ENCODE measurements at regions not wholly inside any gene's neighbourhood (a gene's known extent, or its start where the extent isn't known, plus 50 kb on each side); places are given as distances from the start of the nearest gene placed in this dataset.
A peak's percentile ranks its signal among the peaks of the same experiment; 100 is the strongest.

DNA sequence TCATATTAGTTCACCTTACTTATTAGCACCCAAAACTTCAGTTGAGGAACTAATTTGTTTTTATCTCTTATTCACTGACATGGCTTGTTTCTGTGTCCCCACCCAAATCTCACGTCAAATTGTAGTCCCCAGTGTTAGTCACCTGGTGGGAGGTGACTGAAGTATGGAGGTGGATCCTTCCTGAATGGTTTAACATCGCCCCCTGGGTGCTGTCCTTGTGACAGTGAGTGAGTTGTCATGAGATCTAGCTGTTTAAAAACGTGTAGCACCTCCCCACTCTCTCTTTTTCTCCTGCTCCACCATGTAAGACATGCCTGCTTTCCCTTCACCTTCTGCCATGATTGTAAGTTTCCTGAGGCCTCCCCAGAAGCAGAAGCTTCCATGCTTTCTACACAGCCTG is 75.0 kb upstream of the HECTD2 start:
- intact Hi-C loops (cut with DNase I): no loop called here
- no peak for DNase-seq

DNA sequence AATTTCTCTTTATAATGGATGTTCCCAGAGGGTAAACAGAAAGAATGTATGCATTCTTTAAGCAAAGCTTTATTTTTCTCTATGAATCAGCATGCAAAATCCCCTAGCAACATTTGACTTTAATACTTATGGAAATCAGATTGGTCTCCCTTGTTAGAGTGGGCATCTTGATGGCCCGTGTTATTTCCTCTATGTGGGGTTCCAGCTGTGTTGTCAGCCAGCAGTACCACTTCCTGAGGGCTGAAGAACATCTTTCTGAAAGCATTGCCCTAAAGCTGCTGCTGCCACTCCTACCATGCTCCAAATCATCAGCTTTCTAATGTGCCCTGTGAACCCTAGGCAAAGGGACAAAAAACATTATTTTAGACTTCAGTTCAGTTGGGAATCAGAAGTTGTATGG is 70.4 kb upstream of the HECTD2 start:
- DNase-seq: no peak
- intact Hi-C loops (cut with DNase I): no loop called here

DNA sequence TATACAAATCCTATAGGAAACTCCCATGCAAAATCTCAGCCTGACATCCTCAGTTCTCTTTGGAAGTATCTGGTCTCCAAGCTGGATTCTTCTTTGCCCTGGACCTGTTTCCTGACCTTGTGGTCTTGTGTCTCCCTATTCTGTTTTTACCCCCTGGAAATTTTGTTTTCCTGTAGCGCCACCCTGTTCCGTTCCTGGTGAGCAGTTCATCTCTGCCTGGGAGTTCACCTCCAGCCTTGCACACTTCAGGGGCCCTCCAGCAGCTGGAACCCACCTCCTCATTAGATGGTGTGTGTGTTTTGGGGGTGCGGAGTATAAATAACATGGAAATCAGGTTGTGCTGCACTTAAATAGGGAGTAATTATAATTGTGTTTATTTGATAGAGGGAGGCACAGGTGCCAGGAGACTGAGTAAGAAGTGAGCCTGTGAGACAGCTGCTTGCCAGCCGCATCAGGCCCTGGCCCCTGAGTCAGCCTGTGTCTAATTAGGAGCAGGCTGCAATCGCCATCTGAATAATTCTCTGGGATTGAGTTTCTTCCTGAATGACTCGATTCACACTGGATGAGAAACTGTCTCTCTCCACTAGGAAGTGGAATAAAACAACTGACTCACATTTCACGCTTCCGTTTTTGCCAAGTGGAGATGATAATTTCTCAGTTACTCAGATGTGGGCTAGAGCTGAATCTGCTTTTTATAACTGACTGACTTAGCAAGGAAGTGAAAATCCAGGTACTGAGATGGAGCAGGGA is 69.4 kb upstream of the HECTD2 start:
- peak in 22 of 42 donors; percentile 2 to 82 (median 34) for DNase-seq
- intact Hi-C loops (cut with DNase I): no loop called here

DNA sequence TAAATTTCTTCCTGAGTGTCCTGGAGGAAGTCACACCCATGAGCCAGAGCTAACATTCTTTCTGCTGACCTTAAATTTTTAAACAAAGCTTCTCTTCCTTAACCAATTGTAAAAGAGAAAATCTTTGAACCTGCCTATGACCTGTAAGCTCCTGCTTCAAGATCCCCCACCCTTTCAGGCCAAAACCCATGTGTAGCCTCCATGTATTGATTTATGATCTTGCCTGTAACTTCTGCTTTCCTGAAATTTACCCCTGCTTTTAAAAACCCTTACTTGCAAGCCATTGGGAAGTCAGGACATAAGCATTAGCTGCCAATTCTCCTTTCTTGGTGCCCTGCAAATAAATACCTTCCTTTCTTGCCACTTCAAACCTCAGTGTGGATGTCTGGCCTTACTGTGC is 68.5 kb upstream of the HECTD2 start:
- no peak for DNase-seq
- intact Hi-C loops (cut with DNase I): no loop called here

DNA sequence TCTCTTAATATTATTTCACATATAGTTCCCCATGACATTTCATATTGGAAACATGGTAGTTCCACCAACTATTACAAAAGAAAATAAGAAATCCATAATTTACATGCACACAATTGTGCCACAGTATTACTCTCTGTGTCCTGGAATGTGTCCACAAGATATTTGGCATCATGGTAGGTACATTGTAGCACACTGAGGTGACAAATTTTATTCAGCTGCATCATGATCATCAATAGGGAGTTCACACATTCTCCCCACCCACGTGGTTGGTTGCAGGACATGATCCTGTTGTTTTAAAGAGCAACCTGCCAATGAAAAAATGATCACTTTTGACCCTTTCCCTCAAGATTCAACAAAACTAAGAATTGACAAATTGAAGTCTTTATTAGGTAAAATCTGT is 67.1 kb upstream of the HECTD2 start:
- intact Hi-C loops (cut with DNase I): no loop called here
- no peak for DNase-seq

DNA sequence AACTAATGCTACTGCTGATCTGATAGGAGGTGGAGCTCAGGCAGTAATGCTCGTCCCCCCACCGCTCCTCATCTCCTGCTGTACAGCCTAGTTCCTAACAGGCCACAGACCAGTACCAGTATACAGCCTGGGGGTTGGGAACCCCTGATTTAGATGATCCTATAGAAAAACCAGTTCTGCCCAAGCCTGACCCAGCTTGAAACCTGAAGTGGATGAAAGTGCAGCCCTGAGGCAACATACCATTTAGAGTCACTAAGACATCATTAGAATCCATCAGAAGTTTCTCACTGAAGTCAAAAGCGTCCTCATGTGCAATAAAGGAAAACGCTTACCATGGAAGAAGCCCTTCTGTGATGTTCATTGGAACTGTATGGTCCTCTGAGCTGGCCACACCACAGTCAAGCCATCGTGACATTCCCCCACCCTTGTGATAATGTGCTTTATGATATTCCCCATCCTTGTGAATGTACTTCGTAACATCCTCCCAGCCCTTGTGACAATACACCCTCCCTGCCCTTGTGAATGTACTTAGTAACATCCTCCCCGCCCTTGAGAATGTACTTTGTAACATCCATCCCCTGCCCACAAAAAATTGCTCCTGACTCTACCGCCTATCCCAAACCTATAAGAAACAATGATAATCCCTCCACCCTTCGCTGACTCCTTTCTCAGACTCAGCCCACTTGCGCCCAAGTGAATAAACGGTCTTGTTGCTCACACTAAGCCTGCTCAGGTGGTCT is 65.9 kb upstream of the HECTD2 start:
- no peak for DNase-seq
- intact Hi-C loops (cut with DNase I): no loop called here

DNA sequence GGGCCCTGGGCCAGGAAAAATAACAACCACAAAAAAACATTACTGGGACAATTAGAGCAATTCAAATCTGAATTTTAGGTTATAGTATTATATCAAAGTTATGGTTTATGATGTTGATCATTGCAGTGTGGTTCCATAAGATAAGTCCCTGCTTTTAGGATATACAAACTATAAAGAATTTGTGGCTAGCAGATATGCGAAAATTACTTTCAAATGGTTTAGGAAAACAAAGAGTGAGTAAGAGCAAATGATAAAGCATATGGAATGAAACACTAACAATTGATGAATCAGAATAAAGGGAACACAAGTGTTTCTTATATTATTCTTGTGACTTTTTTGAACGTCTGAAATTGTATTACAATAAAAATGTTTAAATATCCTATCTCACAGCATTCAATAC is 64.4 kb upstream of the HECTD2 start:
- no peak for DNase-seq
- intact Hi-C loops (cut with DNase I): no loop called here

DNA sequence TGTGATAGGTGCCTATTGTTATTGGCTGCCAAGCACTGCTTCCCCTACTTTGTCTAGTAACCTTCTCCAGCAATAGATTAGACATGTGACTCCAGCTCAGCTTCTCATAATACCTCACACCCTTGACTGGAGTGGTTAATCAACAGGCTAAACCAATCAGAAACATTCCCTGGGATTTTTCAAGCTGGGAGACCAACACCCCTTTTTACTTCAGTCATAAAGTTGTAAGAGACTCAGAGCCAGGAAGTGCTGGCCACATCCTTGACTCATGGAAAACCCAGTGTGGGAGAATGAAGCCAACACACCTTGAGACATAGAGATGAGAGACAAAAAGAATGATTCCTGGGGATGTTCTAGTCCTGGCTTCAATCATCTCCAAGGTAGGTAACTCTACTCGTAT is 62.6 kb upstream of the HECTD2 start:
- DNase-seq: no peak
- intact Hi-C loops (cut with DNase I): no loop called here

DNA sequence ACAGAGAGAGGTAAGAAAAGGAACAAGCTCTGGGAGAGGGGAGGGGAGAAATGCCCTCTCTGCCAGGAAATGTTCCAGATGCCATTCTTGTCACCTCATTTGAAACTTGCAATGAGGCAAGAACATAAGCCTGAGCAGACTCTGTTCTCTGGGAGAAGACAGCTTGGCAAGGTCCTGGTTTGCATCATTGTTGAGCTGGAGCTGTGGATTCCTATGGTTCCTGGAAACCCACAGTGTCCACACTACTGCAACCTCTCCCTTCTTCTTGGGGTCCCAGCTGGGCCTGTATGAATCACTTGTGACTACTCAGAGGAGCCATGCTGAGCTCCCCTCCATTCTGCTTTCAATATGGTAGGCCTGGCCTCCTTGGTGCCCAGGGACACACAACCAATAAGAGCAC is 60.8 kb upstream of the HECTD2 start:
- peak in 6 of 42 donors; percentile 3 to 65 (median 22) for DNase-seq
- intact Hi-C loops (cut with DNase I): no loop called here

DNA sequence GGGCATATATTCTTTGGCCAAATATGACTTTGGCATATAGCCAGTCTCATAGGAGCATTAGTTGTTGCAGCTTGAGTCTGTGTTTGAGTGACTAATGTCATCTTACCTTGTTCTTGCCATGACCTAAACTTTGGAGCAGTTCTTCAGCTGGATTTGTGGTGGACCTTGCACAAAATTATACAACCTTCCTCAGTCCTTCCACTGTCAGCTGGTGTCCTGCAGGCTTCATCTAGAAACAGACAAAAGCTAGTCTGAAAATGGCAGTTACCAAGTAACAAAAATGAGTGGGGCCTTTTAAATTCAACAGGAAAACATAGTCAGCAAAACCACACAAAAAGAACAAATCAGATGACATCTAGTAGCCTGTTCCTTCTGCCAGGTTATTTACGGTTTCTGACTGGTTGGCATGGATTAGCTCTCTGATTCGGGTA is 59.5 kb upstream of the HECTD2 start:
- no peak for DNase-seq
- intact Hi-C loops (cut with DNase I): no loop called here

DNA sequence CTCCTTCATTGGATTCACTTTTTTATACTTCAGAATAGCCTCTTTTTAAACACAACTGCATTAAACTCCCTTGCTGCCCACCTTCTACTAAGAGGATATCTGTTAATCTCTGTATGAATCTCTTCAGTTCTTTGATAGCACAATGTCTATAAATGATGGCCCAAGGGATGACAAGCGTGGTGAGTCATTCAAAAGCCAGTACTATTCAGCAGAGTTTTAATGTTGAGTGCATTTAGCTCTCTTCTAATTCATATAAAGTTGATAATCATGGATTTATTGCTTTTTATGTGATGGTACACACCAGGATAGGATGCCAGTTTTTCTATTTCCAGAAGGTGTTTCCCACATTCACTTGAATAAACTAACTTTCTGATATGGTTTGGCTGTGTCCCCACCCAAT is 57.4 kb upstream of the HECTD2 start:
- intact Hi-C loops (cut with DNase I): no loop called here
- DNase-seq: no peak

DNA sequence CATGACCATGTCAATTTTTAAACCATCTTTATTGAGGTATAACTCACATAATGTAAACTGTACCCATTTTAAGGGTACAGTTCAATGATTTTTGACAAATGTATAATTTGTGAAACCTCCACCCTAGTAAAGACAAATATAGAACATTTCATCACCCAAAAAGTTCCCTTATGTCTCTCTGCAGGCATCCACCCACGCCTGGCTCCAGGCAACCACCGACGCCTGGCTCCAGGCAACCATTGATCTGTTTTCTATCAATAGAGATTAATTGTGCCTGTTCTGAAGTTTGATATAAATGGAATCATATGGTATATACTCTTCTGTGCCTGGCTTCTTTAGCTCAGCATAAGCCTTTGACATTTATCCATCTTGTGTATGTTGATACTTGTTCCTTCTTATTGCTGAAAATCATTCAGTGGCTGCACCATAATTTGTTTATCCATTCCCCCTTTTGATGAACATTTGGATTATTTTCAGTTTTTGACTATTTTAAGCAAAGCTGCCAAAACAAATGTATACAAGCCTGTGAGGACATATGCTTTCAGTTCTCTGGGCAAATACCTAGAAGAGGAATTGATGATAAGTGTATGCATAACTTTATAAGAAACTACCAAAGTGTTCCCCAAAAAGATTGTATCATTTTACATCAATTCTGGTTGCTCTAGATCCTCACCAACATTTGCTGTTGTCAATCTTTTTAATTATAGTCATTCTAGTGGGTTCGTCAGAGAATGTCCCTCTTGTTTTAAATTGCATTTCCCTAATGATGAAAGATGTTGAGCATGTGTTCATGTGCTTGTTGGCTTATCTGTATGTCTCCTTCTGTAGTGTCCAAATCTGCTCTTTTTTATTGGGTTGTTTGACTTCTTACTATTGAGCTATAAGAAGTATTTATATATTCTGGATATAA is 55.7 kb upstream of the HECTD2 start:
- peak in 39 of 42 donors; percentile 4 to 79 (median 44) for DNase-seq
- intact Hi-C loops (cut with DNase I): no loop called here

DNA sequence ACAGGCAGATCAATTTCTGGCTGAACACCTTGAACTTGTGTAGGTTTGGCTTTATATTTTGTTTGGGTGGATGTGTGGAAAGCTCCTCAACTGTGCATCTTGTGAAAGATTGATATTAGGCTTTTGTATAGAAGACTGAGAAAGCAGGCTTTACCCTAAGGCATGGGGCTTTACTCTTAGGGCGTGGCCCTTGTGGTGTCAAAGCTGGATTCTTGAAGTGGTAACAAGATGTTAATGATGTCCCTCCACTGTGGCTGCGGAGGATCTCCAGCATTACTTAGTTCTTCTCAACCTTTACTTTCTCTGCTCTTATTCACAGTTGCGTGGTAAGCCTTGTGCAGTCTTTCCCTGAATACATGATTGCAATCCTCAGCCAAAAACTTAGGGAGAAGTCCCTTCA is 54.1 kb upstream of the HECTD2 start:
- DNase-seq: no peak
- intact Hi-C loops (cut with DNase I): no loop called here

DNA sequence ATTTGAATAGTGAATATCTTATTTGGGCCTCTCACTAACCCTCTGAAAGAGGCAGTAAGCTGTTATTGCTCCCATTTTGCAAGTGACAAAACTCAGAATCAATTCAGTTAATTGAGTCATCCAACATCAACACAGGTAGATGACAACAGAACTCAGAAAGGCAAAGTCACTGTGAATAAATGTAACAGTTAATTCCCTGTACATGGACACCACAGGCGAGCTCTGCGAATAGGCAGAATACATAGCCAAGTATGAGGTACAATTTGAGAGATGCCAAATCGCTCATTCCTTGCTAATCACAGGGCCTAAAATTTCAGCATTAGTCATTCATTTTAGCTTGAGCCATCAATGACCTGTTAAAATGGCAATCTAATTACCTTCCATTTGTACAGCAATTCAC is 52.6 kb upstream of the HECTD2 start:
- no peak for DNase-seq
- intact Hi-C loops (cut with DNase I): no loop called here
